HEK293 (cell line): ENCODE measurements at regions not wholly inside any gene's neighbourhood (a gene's known extent, or its start where the extent isn't known, plus 50 kb on each side); places are given as distances from the start of the nearest gene placed in this dataset.

Experiments used
- CTCF ChIA-PET: fragments of 350-600 bp; formaldehyde crosslinking; extraction: SDS; loops from one replicate; lab custom pipeline; 2021; ENCODE audit warnings: antibody characterized with exemption; lab: Yijun Ruan, JAX
- POLR2A ChIA-PET: fragments of 300-600 bp; formaldehyde crosslinking; extraction: SDS; loops from one replicate; lab custom pipeline; 2020; ENCODE audit warnings: antibody characterized with exemption, inconsistent platforms; lab: Yijun Ruan, JAX
- H3K27ac ChIP-seq: fragments of 200-500 bp; sonication (Bioruptor generic); 2 replicates; pipeline ENCODE4 v1.5.1; 2014; ENCODE audit warnings: low read depth, low read length, control low read depth, inconsistent platforms; ENCODE audit errors: extremely low read depth
- H3K36me3 ChIP-seq, 2 experiments: fragments of 200-500 bp in 1 of 2; sonication (Bioruptor generic) in 1 of 2; 1 replicate in 1 of 2; 2 replicates in 1 of 2; pipeline ENCODE4 v1.5.1; 2014 to 2017; ENCODE audit warnings: inconsistent platforms in 2 of 2, low read length in 2 of 2; ENCODE audit not compliant: control insufficient read depth in 2 of 2, insufficient read depth in 1 of 2
- H3K4me1 ChIP-seq: fragments of 200-500 bp; sonication (Bioruptor generic); 2 replicates; pipeline ENCODE4 v1.5.1; 2014; ENCODE audit warnings: mild to moderate bottlenecking, low read length, inconsistent platforms; ENCODE audit not compliant: control insufficient read depth, insufficient read depth
- H3K4me3 ChIP-seq: 2 replicates; pipeline ENCODE4 v1.5.1; 2011; ENCODE audit warnings: low read depth, mild to moderate bottlenecking, control low read depth, low read length, moderate library complexity
- H3K9me3 ChIP-seq: fragments of 200-500 bp; sonication (Bioruptor generic); 2 replicates; pipeline ENCODE4 v1.5.1; 2014; ENCODE audit warnings: low read depth, low read length, inconsistent platforms; ENCODE audit not compliant: control insufficient read depth, insufficient read depth
- AEBP2 ChIP-seq: fragments of 450-650 bp; formaldehyde crosslinking; IDR thresholded peaks from 2 replicates; pipeline ENCODE4 v1.5.1; 2016; ENCODE audit warnings: missing biosample characterization, missing genetic modification characterization, borderline replicate concordance
- BCL11A ChIP-seq: fragments of 450-650 bp; formaldehyde crosslinking; IDR thresholded peaks from 2 replicates; pipeline ENCODE4 v1.5.1; 2016; ENCODE audit warnings: low read depth, missing biosample characterization, missing genetic modification characterization
- GFI1B ChIP-seq: fragments of 450-650 bp; formaldehyde crosslinking; IDR thresholded peaks from 2 replicates; pipeline ENCODE4 v1.5.1; 2016; ENCODE audit warnings: missing biosample characterization, missing genetic modification characterization
- GLI4 ChIP-seq: fragments of 450-650 bp; formaldehyde crosslinking; IDR thresholded peaks from 2 replicates; pipeline ENCODE4 v1.5.1; 2016; ENCODE audit warnings: missing biosample characterization, missing genetic modification characterization
- PBX3 ChIP-seq: sonication (generic); formaldehyde crosslinking; IDR thresholded peaks from 2 replicates; pipeline ENCODE4 v1.8.1; 2022; ENCODE audit warnings: mild to moderate bottlenecking, moderate library complexity, missing genetic modification reagents
- PRDM4 ChIP-seq: fragments of 450-650 bp; formaldehyde crosslinking; IDR thresholded peaks from 2 replicates; pipeline ENCODE4 v1.5.1; 2017; ENCODE audit warnings: missing biosample characterization, missing genetic modification characterization
- ZNF112 ChIP-seq: fragments of 450-650 bp; formaldehyde crosslinking; IDR thresholded peaks from 2 replicates; pipeline ENCODE4 v1.5.0; 2017; ENCODE audit warnings: missing biosample characterization, missing genetic modification characterization
- ZNF2 ChIP-seq: fragments of 450-650 bp; formaldehyde crosslinking; IDR thresholded peaks from 2 replicates; pipeline ENCODE4 v1.5.1; 2016; ENCODE audit warnings: missing biosample characterization, missing genetic modification characterization
- ZNF221 ChIP-seq: fragments of 450-650 bp; formaldehyde crosslinking; IDR thresholded peaks from 2 replicates; pipeline ENCODE4 v1.5.1; 2017; ENCODE audit warnings: missing biosample characterization, missing genetic modification characterization, borderline replicate concordance
- ZNF266 ChIP-seq: fragments of 450-650 bp; formaldehyde crosslinking; IDR thresholded peaks from 2 replicates; pipeline ENCODE4 v1.5.1; 2016; ENCODE audit warnings: missing biosample characterization, missing genetic modification characterization, low read depth
- ZNF292 ChIP-seq: fragments of 450-650 bp; formaldehyde crosslinking; IDR thresholded peaks from 2 replicates; pipeline ENCODE4 v1.5.1; 2016; ENCODE audit warnings: low read depth, missing biosample characterization, missing genetic modification characterization, borderline replicate concordance
- ZNF404 ChIP-seq: fragments of 450-650 bp; formaldehyde crosslinking; IDR thresholded peaks from 2 replicates; pipeline ENCODE4 v1.5.1; 2017; ENCODE audit warnings: missing biosample characterization, missing genetic modification characterization
- ZNF426 ChIP-seq: fragments of 450-650 bp; formaldehyde crosslinking; IDR thresholded peaks from 2 replicates; pipeline ENCODE4 v1.5.1; 2017; ENCODE audit warnings: missing biosample characterization, missing genetic modification characterization, mild to moderate bottlenecking, inconsistent platforms, moderate library complexity
- ZNF473 ChIP-seq: fragments of 450-650 bp; formaldehyde crosslinking; IDR thresholded peaks from 2 replicates; pipeline ENCODE4 v1.5.1; 2017; ENCODE audit warnings: missing biosample characterization, missing genetic modification characterization
- ZNF558 ChIP-seq: fragments of 450-650 bp; formaldehyde crosslinking; IDR thresholded peaks from 2 replicates; pipeline ENCODE4 v1.5.1; 2016; ENCODE audit warnings: missing biosample characterization, missing genetic modification characterization
- ZNF629 ChIP-seq: fragments of 450-650 bp; formaldehyde crosslinking; IDR thresholded peaks from 2 replicates; pipeline ENCODE4 v1.5.1; 2017; ENCODE audit warnings: missing biosample characterization, missing genetic modification characterization
- ZNF692 ChIP-seq: fragments of 450-650 bp; formaldehyde crosslinking; IDR thresholded peaks from 2 replicates; pipeline ENCODE4 v1.5.1; 2016; ENCODE audit warnings: missing biosample characterization, missing genetic modification characterization
- ZNF704 ChIP-seq: fragments of 450-650 bp; formaldehyde crosslinking; IDR thresholded peaks from 2 replicates; pipeline ENCODE4 v1.5.1; 2016; ENCODE audit warnings: missing biosample characterization, missing genetic modification characterization
- ZNF768 ChIP-seq: fragments of 450-650 bp; formaldehyde crosslinking; IDR thresholded peaks from 2 replicates; pipeline ENCODE4 v1.5.1; 2018; ENCODE audit warnings: missing biosample characterization, mild to moderate bottlenecking, missing genetic modification characterization
- ZNF776 ChIP-seq: fragments of 450-650 bp; formaldehyde crosslinking; IDR thresholded peaks from 2 replicates; pipeline ENCODE4 v1.5.0; 2017; ENCODE audit warnings: missing biosample characterization, missing genetic modification characterization, borderline replicate concordance
- ZNF777 ChIP-seq: fragments of 450-650 bp; formaldehyde crosslinking; IDR thresholded peaks from 2 replicates; pipeline ENCODE4 v1.5.1; 2017; ENCODE audit warnings: missing biosample characterization, missing genetic modification characterization, borderline replicate concordance
- ZNF785 ChIP-seq: fragments of 450-650 bp; formaldehyde crosslinking; IDR thresholded peaks from 2 replicates; pipeline ENCODE4 v1.5.1; 2016; ENCODE audit warnings: missing biosample characterization, missing genetic modification characterization
- ZNF843 ChIP-seq: fragments of 450-650 bp; formaldehyde crosslinking; IDR thresholded peaks from 2 replicates; pipeline ENCODE4 v1.5.1; 2016; ENCODE audit warnings: missing biosample characterization, missing genetic modification characterization
- ZSCAN18 ChIP-seq: fragments of 450-650 bp; formaldehyde crosslinking; IDR thresholded peaks from 2 replicates; pipeline ENCODE4 v1.5.1; 2016; ENCODE audit warnings: missing biosample characterization, missing genetic modification characterization

- Histone ChIP-seq H3K4me3 (no peak overlapping the region), H3K9me3 (no peaks in the 10 kb centered on the region), H3K27ac (no peak overlapping the region), H3K4me1 (no peaks in the 10 kb centered on the region), H3K36me3 (no peaks in the 10 kb centered on the region)
- CTCF ChIA-PET, result no interaction called here
- TF ChIP-seq ZNF404 (tag by site-specific recombination) (no peak), ZNF292 (no peak), ZNF473 (tag by site-specific recombination) (no peak), ZNF843 (tag by site-specific recombination) (no peak), GLI4 (tag by site-specific recombination) (no peak), ZNF112 (tag by site-specific recombination) (no peak), ZNF704 (tag by site-specific recombination) (no peak), ZNF558 (tag by site-specific recombination) (no peak), GFI1B (no peak), PRDM4 (no peak), ZNF426 (tag by site-specific recombination) (no peak), ZNF629 (tag by site-specific recombination) (no peak), ZNF768 (tag by site-specific recombination) (no peak), ZNF221 (no peak), BCL11A (no peak)
- POLR2A ChIA-PET, result no interaction called here
Observed at GRCh38 chr6:125477156-125477555, 175.4 kb upstream of the HDDC2 start.

GRCh38 chr6:125477844-125478243 is 176.1 kb upstream of the HDDC2 start:
- no peaks in the 10 kb centered on the region for H3K36me3 ChIP-seq
- H3K4me3 ChIP-seq, result no peak overlapping the region
- H3K9me3 ChIP-seq, result no peaks in the 10 kb centered on the region
- H3K4me1 ChIP-seq, result no peaks in the 10 kb centered on the region
- TF ChIP-seq AEBP2 (tag by site-specific recombination), result no peak
- TF ChIP-seq ZSCAN18, result no peak
- ChIA-PET CTCF (interaction anchor here (0.7 kb wide), 1 partner anchor 31 kb away, joined by 3 read pairs; no protein-coding TSS in a partner anchor), POLR2A (no interaction called here)
- no peak overlapping the region for H3K27ac ChIP-seq

- Histone ChIP-seq H3K36me3 (no peaks in the 10 kb centered on the region), H3K27ac (no peak overlapping the region), H3K9me3 (no peaks in the 10 kb centered on the region), H3K4me3 (no peak overlapping the region), H3K4me1 (no peaks in the 10 kb centered on the region)
- POLR2A ChIA-PET, result no interaction called here
- CTCF ChIA-PET, result interaction anchor here (0.6 to 0.9 kb wide), 3 partner anchors 167 to 483 kb away, joined by 3 read pairs; no protein-coding TSS in a partner anchor
- TF ChIP-seq ZNF692 (tag by site-specific recombination) (no peak), ZNF776 (tag by site-specific recombination) (no peak), ZNF777 (tag by site-specific recombination) (no peak), ZNF785 (no peak), ZNF2 (no peak), PBX3 (CRISPR knock-in tag) (no peak), ZNF266 (tag by site-specific recombination) (no peak)
Observed at GRCh38 chr6:125480146-125480545, 178.4 kb upstream of the HDDC2 start.
